Gastroesophageal sphincter (tissue), 3 donors: ENCODE measurements at regions not wholly inside any gene's neighbourhood (a gene's known extent, or its start where the extent isn't known, plus 50 kb on each side); places are given as distances from the start of the nearest gene placed in this dataset.

ENCODE experiments used
- POLR2A ChIP-seq, 2 donors: fragments of 450-650 bp; IDR thresholded peaks; one replicate each; pipeline ENCODE4 v1.6.1; 2017; ENCODE audit warnings: antibody characterized with exemption in 2 of 2, mild to moderate bottlenecking in 2 of 2, moderate library complexity in 1 of 2
- TF ChIP-seq, protein P1 (sequence below), 4 experiments: fragments of 200-600 bp in 2 of 4; fragments of 450-650 bp in 2 of 4; sonication (generic) in 1 of 4; IDR thresholded peaks; one replicate each; pipeline ENCODE4 v1.5.1; 2017 to 2019; ENCODE audit warnings: antibody characterized with exemption in 4 of 4, mild to moderate bottlenecking in 2 of 4, moderate library complexity in 2 of 4

- TF ChIP-seq, protein P1, sequence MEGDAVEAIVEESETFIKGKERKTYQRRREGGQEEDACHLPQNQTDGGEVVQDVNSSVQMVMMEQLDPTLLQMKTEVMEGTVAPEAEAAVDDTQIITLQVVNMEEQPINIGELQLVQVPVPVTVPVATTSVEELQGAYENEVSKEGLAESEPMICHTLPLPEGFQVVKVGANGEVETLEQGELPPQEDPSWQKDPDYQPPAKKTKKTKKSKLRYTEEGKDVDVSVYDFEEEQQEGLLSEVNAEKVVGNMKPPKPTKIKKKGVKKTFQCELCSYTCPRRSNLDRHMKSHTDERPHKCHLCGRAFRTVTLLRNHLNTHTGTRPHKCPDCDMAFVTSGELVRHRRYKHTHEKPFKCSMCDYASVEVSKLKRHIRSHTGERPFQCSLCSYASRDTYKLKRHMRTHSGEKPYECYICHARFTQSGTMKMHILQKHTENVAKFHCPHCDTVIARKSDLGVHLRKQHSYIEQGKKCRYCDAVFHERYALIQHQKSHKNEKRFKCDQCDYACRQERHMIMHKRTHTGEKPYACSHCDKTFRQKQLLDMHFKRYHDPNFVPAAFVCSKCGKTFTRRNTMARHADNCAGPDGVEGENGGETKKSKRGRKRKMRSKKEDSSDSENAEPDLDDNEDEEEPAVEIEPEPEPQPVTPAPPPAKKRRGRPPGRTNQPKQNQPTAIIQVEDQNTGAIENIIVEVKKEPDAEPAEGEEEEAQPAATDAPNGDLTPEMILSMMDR (IDR thresholded peaks at IDR 0.05), result no peak
- no peak for TF ChIP-seq POLR2A (IDR thresholded peaks at IDR 0.05)
Measured at GRCh38 chr6:14443629-14444268, 326.2 kb downstream of the CD83 start.
